ENCODE measurements at regions not wholly inside any gene's neighbourhood (a gene's known extent, or its start where the extent isn't known, plus 50 kb on each side); places are given as distances from the start of the nearest gene placed in this dataset.

DNA sequence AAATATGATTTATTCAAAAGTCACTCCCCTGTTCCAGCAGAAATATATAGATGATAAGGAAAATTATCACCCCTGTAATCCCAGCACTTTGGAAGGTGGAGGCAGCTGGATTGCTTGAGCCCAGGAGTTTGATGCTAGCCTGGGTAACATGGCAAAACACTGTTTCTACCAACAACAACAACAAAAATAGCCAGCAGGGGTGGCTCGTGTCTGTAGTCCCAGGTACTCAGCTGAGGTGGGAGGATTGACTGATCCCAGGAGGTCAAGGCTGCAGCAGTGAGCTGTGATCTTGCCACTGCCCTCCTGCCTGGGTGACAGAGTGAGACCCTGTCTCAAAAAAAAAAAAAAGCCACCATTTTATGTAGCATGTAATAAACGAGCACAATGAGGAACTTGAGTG is 1546.5 kb downstream of the NCAM2 start:
- H3K4me1 ChIP-seq (ENCODE audit: insufficient read depth, insufficient read length), result no peaks in the 10 kb centered on the region
- no peaks in the 10 kb centered on the region for H3K27me3 ChIP-seq (ENCODE audit: insufficient read depth, insufficient read length)
- DNase-seq (ENCODE audit: low read depth, low spot score), result no peak
- TF ChIP-seq SUZ12 (IDR thresholded peaks at IDR 0.05; ENCODE audit: extremely low read depth, insufficient read depth, insufficient read length) (no peak), YY1 (IDR thresholded peaks at IDR 0.05; ENCODE audit: insufficient read depth, insufficient read length) (no peak), ZNF274 (IDR thresholded peaks at IDR 0.05; ENCODE audit: low read depth, low read length) (no peak)
- H3K9me3 ChIP-seq (ENCODE audit: insufficient read depth, low read length), result peaks cover 9% of the 10 kb centered on the region
- no peak overlapping the region for H3K4me3 ChIP-seq (ENCODE audit: insufficient read length, low read depth)
- H3K36me3 ChIP-seq (ENCODE audit: insufficient read depth, insufficient read length, low read length), result no peaks in the 10 kb centered on the region
- no peak overlapping the region for H3K9ac ChIP-seq (ENCODE audit: insufficient read length, low read depth)

DNA sequence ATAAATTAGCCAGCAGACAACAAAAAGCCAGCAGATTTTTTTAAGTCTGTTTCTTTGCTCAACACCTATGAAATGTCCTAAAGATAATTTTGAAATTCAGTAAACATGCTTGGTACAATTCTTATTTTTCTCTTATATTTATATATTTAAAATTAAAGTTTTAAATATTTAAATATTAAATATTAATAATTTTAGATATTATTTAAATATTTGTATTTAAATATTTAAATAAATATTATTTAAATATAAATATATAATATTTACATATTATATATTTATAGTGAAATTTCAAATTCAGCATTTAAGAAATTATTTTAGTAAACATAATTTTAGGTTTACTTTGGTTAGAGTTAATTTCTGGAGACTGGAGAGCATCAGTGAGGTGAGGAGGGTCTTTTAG is 1554.2 kb downstream of the NCAM2 start:
- H3K27me3 ChIP-seq (ENCODE audit: insufficient read depth, insufficient read length), result no peaks in the 10 kb centered on the region
- no peaks in the 10 kb centered on the region for H3K4me1 ChIP-seq (ENCODE audit: insufficient read depth, insufficient read length)
- TF ChIP-seq YY1 (IDR thresholded peaks at IDR 0.05; ENCODE audit: insufficient read depth, insufficient read length) (no peak), ZNF274 (IDR thresholded peaks at IDR 0.05; ENCODE audit: low read depth, low read length) (no peak), SUZ12 (IDR thresholded peaks at IDR 0.05; ENCODE audit: extremely low read depth, insufficient read depth, insufficient read length) (no peak)
- no peak overlapping the region for H3K4me3 ChIP-seq (ENCODE audit: insufficient read length, low read depth)
- no peak overlapping the region for H3K9ac ChIP-seq (ENCODE audit: insufficient read length, low read depth)
- H3K9me3 ChIP-seq (ENCODE audit: insufficient read depth, low read length), result no peaks in the 10 kb centered on the region
- H3K36me3 ChIP-seq (ENCODE audit: insufficient read depth, insufficient read length, low read length), result no peaks in the 10 kb centered on the region
- no peak for DNase-seq (ENCODE audit: low read depth, low spot score)

DNA sequence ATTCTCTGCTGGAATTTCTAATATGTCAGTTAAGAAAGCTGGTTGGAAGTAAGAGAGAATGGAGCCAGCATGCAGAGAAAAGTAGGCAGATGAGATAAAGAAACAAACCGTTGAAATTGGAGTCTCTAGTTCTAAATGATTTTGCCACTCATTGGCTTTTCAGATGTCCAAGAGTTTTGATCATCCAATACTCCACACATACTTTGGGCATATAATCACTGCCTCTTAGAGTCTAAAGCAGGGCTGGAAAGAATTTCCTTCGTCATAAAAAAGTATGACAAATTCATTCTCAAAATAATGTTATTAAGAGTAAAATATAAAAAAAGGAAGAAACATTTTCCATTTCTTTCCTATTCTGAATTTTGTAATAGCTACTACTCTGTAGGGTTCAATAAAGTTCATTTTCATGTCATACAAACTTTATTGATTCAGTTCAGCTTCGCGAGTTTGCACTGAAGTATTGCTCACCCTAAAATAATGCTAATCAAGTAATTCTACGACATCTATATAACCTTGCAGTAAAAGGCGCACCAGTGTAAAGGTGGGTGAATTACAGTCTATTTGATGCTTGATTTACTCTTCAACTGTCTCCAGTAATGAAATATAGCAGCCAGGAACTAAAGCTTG is 1556.6 kb downstream of the NCAM2 start:
- Histone ChIP-seq H3K36me3 (ENCODE audit: insufficient read depth, insufficient read length, low read length) (no peaks in the 10 kb centered on the region), H3K9me3 (ENCODE audit: insufficient read depth, low read length) (no peaks in the 10 kb centered on the region), H3K27me3 (ENCODE audit: insufficient read depth, insufficient read length) (no peaks in the 10 kb centered on the region), H3K4me3 (ENCODE audit: insufficient read length, low read depth) (no peak overlapping the region), H3K9ac (ENCODE audit: insufficient read length, low read depth) (no peak overlapping the region), H3K4me1 (ENCODE audit: insufficient read depth, insufficient read length) (no peaks in the 10 kb centered on the region)
- DNase-seq (ENCODE audit: low read depth, low spot score), result no peak
- TF ChIP-seq YY1 (IDR thresholded peaks at IDR 0.05; ENCODE audit: insufficient read depth, insufficient read length) (no peak), SUZ12 (IDR thresholded peaks at IDR 0.05; ENCODE audit: extremely low read depth, insufficient read depth, insufficient read length) (no peak), ZNF274 (IDR thresholded peaks at IDR 0.05; ENCODE audit: low read depth, low read length) (no peak)

DNA sequence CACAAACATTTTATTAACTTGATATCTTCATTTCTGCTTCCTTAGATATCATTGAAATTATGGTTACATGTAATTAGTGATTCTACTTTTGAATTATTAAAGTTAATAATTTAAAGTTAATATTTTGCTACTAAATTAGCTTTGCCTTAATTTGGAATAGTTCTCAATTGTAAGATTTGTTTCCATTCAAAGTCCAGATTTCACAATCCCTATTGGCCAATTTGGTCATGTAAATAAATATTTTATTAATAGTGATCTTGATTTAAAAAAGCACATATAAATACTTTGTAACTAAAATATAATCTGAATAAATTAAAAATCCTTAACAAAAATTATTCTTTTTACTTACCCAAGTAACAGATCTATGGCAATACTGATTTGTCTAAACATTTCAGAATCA is 1558.6 kb downstream of the NCAM2 start:
- peaks cover 5% of the 10 kb centered on the region; the same call in 1 of the 2 replicates for H3K9me3 ChIP-seq (ENCODE audit: insufficient read depth, low read length)

DNA sequence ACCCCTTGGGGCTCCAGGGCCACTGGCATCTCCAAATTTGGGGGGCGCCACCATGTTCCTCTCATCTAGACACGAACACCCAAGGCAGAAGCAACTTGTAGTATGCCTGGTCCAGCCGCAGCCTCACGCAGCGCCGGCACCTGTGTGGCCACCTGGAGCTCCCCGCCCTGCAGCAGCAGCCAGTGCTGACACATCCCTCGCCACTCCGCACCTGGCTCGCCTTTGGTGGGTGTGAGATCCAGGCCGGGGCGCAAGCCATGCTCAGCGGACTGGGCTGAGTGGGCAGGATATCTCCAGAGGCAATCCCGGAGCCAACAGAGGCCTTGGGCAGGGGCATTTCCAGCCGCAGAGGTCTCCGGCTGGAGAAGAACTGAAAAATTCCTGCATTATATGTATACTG is 1563.7 kb downstream of the NCAM2 start:
- no peak for DNase-seq (ENCODE audit: low read depth, low spot score)
- Histone ChIP-seq H3K36me3 (ENCODE audit: insufficient read depth, insufficient read length, low read length) (no peaks in the 10 kb centered on the region), H3K4me3 (ENCODE audit: insufficient read length, low read depth) (no peak overlapping the region), H3K27me3 (ENCODE audit: insufficient read depth, insufficient read length) (no peaks in the 10 kb centered on the region), H3K9me3 (ENCODE audit: insufficient read depth, low read length) (peaks cover 5% of the 10 kb centered on the region; the same call in 1 of the 2 replicates), H3K4me1 (ENCODE audit: insufficient read depth, insufficient read length) (no peaks in the 10 kb centered on the region), H3K9ac (ENCODE audit: insufficient read length, low read depth) (no peak overlapping the region)
- TF ChIP-seq SUZ12 (IDR thresholded peaks at IDR 0.05; ENCODE audit: extremely low read depth, insufficient read depth, insufficient read length) (no peak), YY1 (IDR thresholded peaks at IDR 0.05; ENCODE audit: insufficient read depth, insufficient read length) (no peak), ZNF274 (IDR thresholded peaks at IDR 0.05; ENCODE audit: low read depth, low read length) (no peak)

More for the DNA sequence above, 1558.6 kb downstream of the NCAM2 start:
- no peak for DNase-seq (ENCODE audit: low read depth, low spot score)
- Histone ChIP-seq H3K4me1 (ENCODE audit: insufficient read depth, insufficient read length) (no peaks in the 10 kb centered on the region), H3K36me3 (ENCODE audit: insufficient read depth, insufficient read length, low read length) (no peaks in the 10 kb centered on the region), H3K9ac (ENCODE audit: insufficient read length, low read depth) (no peak overlapping the region), H3K4me3 (ENCODE audit: insufficient read length, low read depth) (no peak overlapping the region), H3K27me3 (ENCODE audit: insufficient read depth, insufficient read length) (no peaks in the 10 kb centered on the region)
- no peak for TF ChIP-seq SUZ12 (IDR thresholded peaks at IDR 0.05; ENCODE audit: extremely low read depth, insufficient read depth, insufficient read length)
- no peak for TF ChIP-seq ZNF274 (IDR thresholded peaks at IDR 0.05; ENCODE audit: low read depth, low read length)
- TF ChIP-seq YY1 (IDR thresholded peaks at IDR 0.05; ENCODE audit: insufficient read depth, insufficient read length), result no peak

DNA sequence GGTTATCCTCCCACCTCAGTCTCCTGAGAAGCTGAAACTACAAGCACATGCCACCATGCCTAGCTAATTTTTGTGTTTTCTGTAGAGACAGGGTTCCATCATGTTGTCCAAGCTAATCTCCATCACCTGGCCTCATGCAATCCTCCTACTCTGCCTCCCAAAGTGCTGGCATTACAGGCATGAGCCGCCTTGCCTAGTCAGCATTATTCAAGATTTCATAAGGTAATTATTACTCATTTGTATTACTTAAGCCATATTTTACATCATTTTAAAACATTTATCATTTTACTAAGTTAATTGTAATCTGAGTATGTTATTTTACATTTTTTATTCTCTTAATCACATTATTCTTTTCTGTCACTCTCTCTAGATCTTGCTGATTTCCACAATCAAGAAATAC is 1575.6 kb downstream of the NCAM2 start:
- H3K36me3 ChIP-seq (ENCODE audit: insufficient read depth, insufficient read length, low read length), result no peaks in the 10 kb centered on the region
- no peak overlapping the region for H3K9ac ChIP-seq (ENCODE audit: insufficient read length, low read depth)
- no peaks in the 10 kb centered on the region for H3K27me3 ChIP-seq (ENCODE audit: insufficient read depth, insufficient read length)
- H3K4me3 ChIP-seq (ENCODE audit: insufficient read length, low read depth), result no peak overlapping the region
- no peak for DNase-seq (ENCODE audit: low read depth, low spot score)
- TF ChIP-seq SUZ12 (IDR thresholded peaks at IDR 0.05; ENCODE audit: extremely low read depth, insufficient read depth, insufficient read length), result no peak
- TF ChIP-seq YY1 (IDR thresholded peaks at IDR 0.05; ENCODE audit: insufficient read depth, insufficient read length), result no peak
- no peak for TF ChIP-seq ZNF274 (IDR thresholded peaks at IDR 0.05; ENCODE audit: low read depth, low read length)
- no peaks in the 10 kb centered on the region for H3K4me1 ChIP-seq (ENCODE audit: insufficient read depth, insufficient read length)
- no peaks in the 10 kb centered on the region for H3K9me3 ChIP-seq (ENCODE audit: insufficient read depth, low read length)

DNA sequence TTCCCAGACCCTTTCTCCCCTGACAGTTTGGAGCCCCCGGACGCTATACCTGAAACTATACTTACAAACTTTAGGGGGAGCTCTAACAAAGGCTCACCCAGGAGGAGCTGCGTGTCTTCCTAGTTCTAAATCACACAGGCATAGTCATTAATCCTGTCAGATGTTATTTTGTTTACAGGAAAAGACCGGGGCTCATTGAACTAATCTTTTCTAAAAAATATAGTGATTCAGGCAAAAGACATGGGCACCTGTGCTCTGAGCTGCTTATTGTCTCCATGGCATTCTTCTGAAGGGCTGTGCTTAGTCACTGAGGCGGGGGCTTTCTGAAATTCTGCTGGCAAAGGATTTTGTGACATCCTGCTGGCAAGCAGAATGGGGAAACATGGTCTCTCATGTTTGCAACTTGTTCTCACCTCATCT is 1577.0 kb downstream of the NCAM2 start:
- H3K4me3 ChIP-seq (ENCODE audit: insufficient read length, low read depth), result peak overlapping the region; percentile 10
- H3K36me3 ChIP-seq (ENCODE audit: insufficient read depth, insufficient read length, low read length), result no peaks in the 10 kb centered on the region
- no peaks in the 10 kb centered on the region for H3K27me3 ChIP-seq (ENCODE audit: insufficient read depth, insufficient read length)
- H3K9me3 ChIP-seq (ENCODE audit: insufficient read depth, low read length), result no peaks in the 10 kb centered on the region
- DNase-seq (ENCODE audit: low read depth, low spot score), result peak; percentile 78
- H3K9ac ChIP-seq (ENCODE audit: insufficient read length, low read depth), result no peak overlapping the region
- TF ChIP-seq SUZ12 (IDR thresholded peaks at IDR 0.05; ENCODE audit: extremely low read depth, insufficient read depth, insufficient read length) (no peak), ZNF274 (IDR thresholded peaks at IDR 0.05; ENCODE audit: low read depth, low read length) (no peak), YY1 (IDR thresholded peaks at IDR 0.05; ENCODE audit: insufficient read depth, insufficient read length) (no peak)
- no peaks in the 10 kb centered on the region for H3K4me1 ChIP-seq (ENCODE audit: insufficient read depth, insufficient read length)

Data from NT2/D1 (cell line).